ENCODE measurements at regions not wholly inside any gene's neighbourhood (a gene's known extent, or its start where the extent isn't known, plus 50 kb on each side); places are given as distances from the start of the nearest gene placed in this dataset.

DNA sequence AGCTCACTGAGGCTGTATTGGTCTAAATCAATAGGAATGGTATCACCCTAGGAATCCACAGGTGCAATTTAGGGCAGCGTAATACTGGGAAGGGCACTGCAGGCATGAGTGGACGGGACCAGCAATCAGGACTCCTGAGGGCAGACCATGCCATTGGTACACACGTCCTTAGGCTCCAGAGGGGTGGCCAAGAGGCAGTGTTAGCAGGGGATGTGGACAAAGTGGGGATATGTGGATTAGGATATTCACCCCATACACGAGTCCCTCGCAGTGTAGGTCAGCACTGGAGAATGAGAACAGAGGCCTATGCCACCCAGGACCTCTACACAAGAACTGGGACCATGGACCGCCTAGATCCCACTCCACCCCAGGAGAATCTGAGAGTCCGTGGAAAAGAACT is 389.8 kb downstream of the BCL11A start:
- DNase-seq (ENCODE audit: extremely low spot score): no peak
- CTCF ChIA-PET: no interaction called here
- POLR2A ChIA-PET: no interaction called here
- TF ChIP-seq CTBP1 (IDR thresholded peaks at IDR 0.05; ENCODE audit: borderline replicate concordance) (no peak), SP1 (IDR thresholded peaks at IDR 0.05) (no peak), LEF1 (IDR thresholded peaks at IDR 0.05; ENCODE audit: borderline replicate concordance) (no peak), PKNOX1 (IDR thresholded peaks at IDR 0.05) (no peak), ELF4 (IDR thresholded peaks at IDR 0.05) (no peak), FOXA1 (IDR thresholded peaks at IDR 0.05) (no peak), HDGF (IDR thresholded peaks at IDR 0.05; ENCODE audit: borderline replicate concordance) (no peak)

DNA sequence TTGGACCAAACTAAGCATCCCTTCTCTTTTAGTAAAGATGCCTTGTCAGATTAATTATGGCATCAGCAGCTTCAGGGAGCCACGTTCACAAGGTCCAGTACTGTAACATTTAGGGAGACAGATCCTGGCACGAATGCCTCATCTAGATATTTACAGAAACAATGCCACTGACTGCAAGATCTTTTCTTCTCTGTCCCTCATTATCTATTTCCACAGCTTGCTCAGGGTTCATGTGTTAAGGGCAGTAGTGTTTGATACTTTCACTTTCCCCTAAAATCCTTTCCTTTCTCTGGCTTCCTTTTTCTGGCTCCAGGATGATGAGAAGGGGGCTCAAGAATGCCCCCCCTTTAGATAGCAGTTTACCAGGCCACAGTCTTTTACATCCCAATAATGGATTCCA is 393.9 kb downstream of the BCL11A start:
- CTCF ChIA-PET: no interaction called here
- POLR2A ChIA-PET: no interaction called here

DNA sequence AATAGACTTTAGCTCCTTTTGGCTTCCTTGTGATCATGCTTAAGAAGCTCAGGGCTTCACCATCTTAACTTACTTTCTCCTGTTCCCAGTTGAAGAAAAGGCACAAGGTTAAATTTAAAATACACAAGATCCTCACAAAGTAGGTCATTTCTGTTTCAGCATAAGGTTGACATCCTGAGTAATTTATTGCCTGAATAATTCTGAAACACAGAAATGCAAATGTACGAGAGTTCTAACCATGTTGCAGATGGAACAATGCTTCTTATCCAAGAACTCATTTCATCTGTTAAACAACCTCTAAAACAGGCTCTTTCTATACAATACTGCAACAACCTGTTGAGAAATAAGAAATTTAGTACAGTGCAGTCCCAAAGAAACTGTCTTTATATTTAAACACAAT is 395.2 kb downstream of the BCL11A start:
- ChIA-PET POLR2A (no interaction called here), CTCF (no interaction called here)
- TF ChIP-seq FOXK2 (IDR thresholded peaks at IDR 0.05): no peak
- no peak for TF ChIP-seq L3MBTL2 (conservative IDR thresholded peaks at IDR 0.05)
- TF ChIP-seq SUZ12 (IDR thresholded peaks at IDR 0.05): no peak
- TF ChIP-seq TARDBP (IDR thresholded peaks at IDR 0.05): no peak
- TF ChIP-seq ELF4 (IDR thresholded peaks at IDR 0.05): no peak
- TF ChIP-seq HDGF (IDR thresholded peaks at IDR 0.05; ENCODE audit: borderline replicate concordance): no peak
- TF ChIP-seq FOXM1 (IDR thresholded peaks at IDR 0.05; ENCODE audit: borderline replicate concordance): no peak
- no peak for TF ChIP-seq LEF1 (IDR thresholded peaks at IDR 0.05; ENCODE audit: borderline replicate concordance)
- TF ChIP-seq ZNF384 (IDR thresholded peaks at IDR 0.05): no peak
- no peak for TF ChIP-seq FOXA1 (IDR thresholded peaks at IDR 0.05)
- TF ChIP-seq BHLHE40 (IDR thresholded peaks at IDR 0.05; ENCODE audit: borderline replicate concordance): no peak
- TF ChIP-seq PKNOX1 (IDR thresholded peaks at IDR 0.05): no peak
- DNase-seq (ENCODE audit: extremely low spot score): no peak

More for the DNA sequence above, 393.9 kb downstream of the BCL11A start:
- TF ChIP-seq HDGF (IDR thresholded peaks at IDR 0.05; ENCODE audit: borderline replicate concordance) (no peak), FOXA1 (IDR thresholded peaks at IDR 0.05) (no peak), ELF4 (IDR thresholded peaks at IDR 0.05) (no peak), PKNOX1 (IDR thresholded peaks at IDR 0.05) (no peak), FOXK2 (IDR thresholded peaks at IDR 0.05) (no peak), LEF1 (IDR thresholded peaks at IDR 0.05; ENCODE audit: borderline replicate concordance) (no peak), CTBP1 (IDR thresholded peaks at IDR 0.05; ENCODE audit: borderline replicate concordance) (no peak), FOXM1 (IDR thresholded peaks at IDR 0.05; ENCODE audit: borderline replicate concordance) (no peak), SP1 (IDR thresholded peaks at IDR 0.05) (no peak)
- DNase-seq (ENCODE audit: extremely low spot score): no peak

- DNase-seq (ENCODE audit: extremely low spot score): no peak
- CTCF ChIA-PET: no interaction called here
- POLR2A ChIA-PET: no interaction called here
- no peak for TF ChIP-seq ARNT (IDR thresholded peaks at IDR 0.05)
- TF ChIP-seq FOXK2 (IDR thresholded peaks at IDR 0.05): no peak
- no peak for TF ChIP-seq ELF4 (IDR thresholded peaks at IDR 0.05)
These were observed 396.2 kb downstream of the BCL11A start for GRCh38 chr2:60157283-60157682.

DNA sequence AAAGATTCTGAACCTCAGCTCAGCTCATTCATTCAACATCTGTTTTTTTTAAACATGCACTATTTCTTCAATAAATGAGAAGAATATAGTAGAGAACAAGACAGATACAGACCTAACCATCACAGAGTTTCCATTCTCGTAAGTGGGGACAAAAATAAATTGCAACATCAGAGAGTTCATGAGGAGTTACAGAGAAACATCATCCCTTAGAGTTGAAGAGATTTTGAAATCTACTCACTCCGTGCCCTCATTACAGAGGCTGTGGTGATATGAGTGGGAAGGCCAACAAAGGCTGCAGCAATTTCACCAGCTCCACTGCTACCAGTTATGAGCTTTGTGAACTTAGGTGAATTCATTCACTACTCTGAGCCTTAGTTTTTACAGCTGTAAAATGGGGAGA is 399.3 kb downstream of the BCL11A start:
- CTCF ChIA-PET: no interaction called here
- TF ChIP-seq ZNF384 (IDR thresholded peaks at IDR 0.05) (no peak), CTBP1 (IDR thresholded peaks at IDR 0.05; ENCODE audit: borderline replicate concordance) (no peak), ARNT (IDR thresholded peaks at IDR 0.05) (no peak), SP1 (IDR thresholded peaks at IDR 0.05) (no peak), NFRKB (IDR thresholded peaks at IDR 0.05) (no peak)
- POLR2A ChIA-PET: no interaction called here
- DNase-seq (ENCODE audit: extremely low spot score): no peak

DNA sequence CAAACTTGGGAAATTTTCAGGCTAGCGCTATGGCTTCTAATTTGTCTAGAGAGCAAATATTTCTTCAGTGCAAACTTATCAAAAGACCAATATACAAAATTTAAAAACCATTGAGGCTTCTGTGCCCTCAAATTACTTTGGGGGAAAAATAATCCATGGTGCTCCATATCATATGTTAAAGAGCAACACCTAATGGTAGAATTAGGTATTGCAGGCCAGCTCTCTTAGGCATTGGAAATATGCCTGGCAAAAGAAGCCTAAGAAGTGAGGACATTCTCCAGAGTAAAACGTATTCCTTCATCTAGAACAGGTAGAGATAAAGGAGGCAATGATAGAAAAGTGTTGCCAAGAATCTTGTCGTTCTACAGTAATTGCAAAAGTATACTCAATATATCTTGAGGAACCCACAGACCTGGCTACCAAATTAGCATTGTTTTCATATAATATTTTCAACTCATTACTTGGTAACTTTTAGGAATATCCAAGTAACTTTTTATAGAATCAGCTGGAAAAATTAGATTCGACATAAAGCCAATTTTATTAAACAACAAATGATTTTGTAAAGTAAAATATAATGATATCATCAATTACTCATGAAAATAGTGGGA is 401.1 kb downstream of the BCL11A start:
- peak; percentile 19 for DNase-seq (ENCODE audit: extremely low spot score)
- no peak for TF ChIP-seq SP1 (IDR thresholded peaks at IDR 0.05)
- no peak for TF ChIP-seq HDGF (IDR thresholded peaks at IDR 0.05; ENCODE audit: borderline replicate concordance)
- no peak for TF ChIP-seq FOXM1 (IDR thresholded peaks at IDR 0.05; ENCODE audit: borderline replicate concordance)
- no peak for TF ChIP-seq FOXA1 (IDR thresholded peaks at IDR 0.05)
- TF ChIP-seq SUZ12 (IDR thresholded peaks at IDR 0.05): no peak
- TF ChIP-seq CTBP1 (IDR thresholded peaks at IDR 0.05; ENCODE audit: borderline replicate concordance): no peak
- no peak for TF ChIP-seq TARDBP (IDR thresholded peaks at IDR 0.05)
- CTCF ChIA-PET: no interaction called here
- POLR2A ChIA-PET: no interaction called here

GRCh38 chr2:60149176-60149575 is 404.3 kb downstream of the BCL11A start:
- TF ChIP-seq ELF4 (IDR thresholded peaks at IDR 0.05) (no peak), FOXA1 (IDR thresholded peaks at IDR 0.05) (no peak), SUZ12 (IDR thresholded peaks at IDR 0.05) (no peak), BHLHE40 (IDR thresholded peaks at IDR 0.05; ENCODE audit: borderline replicate concordance) (no peak), TARDBP (IDR thresholded peaks at IDR 0.05) (no peak), ARNT (IDR thresholded peaks at IDR 0.05) (no peak), LEF1 (IDR thresholded peaks at IDR 0.05; ENCODE audit: borderline replicate concordance) (no peak), SP1 (IDR thresholded peaks at IDR 0.05) (no peak), NFRKB (IDR thresholded peaks at IDR 0.05) (no peak), CTBP1 (IDR thresholded peaks at IDR 0.05; ENCODE audit: borderline replicate concordance) (no peak), HDGF (IDR thresholded peaks at IDR 0.05; ENCODE audit: borderline replicate concordance) (no peak), FOXM1 (IDR thresholded peaks at IDR 0.05; ENCODE audit: borderline replicate concordance) (no peak), ZNF384 (IDR thresholded peaks at IDR 0.05) (no peak), FOXK2 (IDR thresholded peaks at IDR 0.05) (no peak), L3MBTL2 (conservative IDR thresholded peaks at IDR 0.05) (no peak), PKNOX1 (IDR thresholded peaks at IDR 0.05) (no peak)
- CTCF ChIA-PET: no interaction called here
- DNase-seq (ENCODE audit: extremely low spot score): no peak
- POLR2A ChIA-PET: no interaction called here

Data from HEK293T (cell line).